Mesothelial cell of epicardium (in vitro differentiated cells): ENCODE measurements at regions not wholly inside any gene's neighbourhood (a gene's known extent, or its start where the extent isn't known, plus 50 kb on each side); places are given as distances from the start of the nearest gene placed in this dataset.
"Not testable (repeated sequence)": the region's sequence is repeated elsewhere in the genome, so short reads cannot be mapped to it uniquely, and the experiment has no call there.

Source experiments
- DNase-seq, 2 experiments: peaks; one replicate each; pipeline ENCODE4 v3.0.0; 2021; ENCODE audit warnings: low spot score in 2 of 2; ENCODE audit not compliant: unreplicated experiment in 2 of 2
- H3K27ac Mint-ChIP-seq: 2 replicates; pipeline ENCODE4 v1.8.0; 2021; ENCODE audit warnings: mixed read lengths
- H3K27me3 Mint-ChIP-seq: 2 replicates; pipeline ENCODE4 v1.8.0; 2021; ENCODE audit warnings: low read depth, mixed read lengths
- H3K36me3 Mint-ChIP-seq: 2 replicates; pipeline ENCODE4 v1.8.0; 2021; ENCODE audit warnings: mixed read lengths
- H3K4me1 Mint-ChIP-seq: 2 replicates; pipeline ENCODE4 v1.8.0; 2021; ENCODE audit warnings: mixed read lengths
- H3K4me3 Mint-ChIP-seq: 2 replicates; pipeline ENCODE4 v1.8.0; 2021; ENCODE audit warnings: mild to moderate bottlenecking, moderate library complexity, mixed read lengths
- H3K9me3 Mint-ChIP-seq: 2 replicates; pipeline ENCODE4 v1.8.0; 2021; ENCODE audit warnings: mixed read lengths
- CTCF ChIP-seq: fragments of 200-600 bp; sonication (generic); IDR thresholded peaks from one replicate; pipeline ENCODE4 v1.5.0; 2021; ENCODE audit warnings: antibody characterized with exemption; ENCODE audit not compliant: unreplicated experiment

GRCh38 chr2:22078701-22079100, 954.9 kb downstream of the TDRD15 start:
- Mint-ChIP-seq H3K4me3 (no peak overlapping the region), H3K9me3 (peaks cover 8% of the 10 kb centered on the region), H3K27ac (no peak overlapping the region), H3K4me1 (no peaks in the 10 kb centered on the region), H3K36me3 (no peaks in the 10 kb centered on the region), H3K27me3 (no peaks in the 10 kb centered on the region)
- no peak for TF ChIP-seq CTCF
- no peak for DNase-seq

- Mint-ChIP-seq H3K27ac (no peak overlapping the region), H3K4me3 (no peak overlapping the region), H3K4me1 (no peaks in the 10 kb centered on the region), H3K36me3 (no peaks in the 10 kb centered on the region), H3K9me3 (no peaks in the 10 kb centered on the region), H3K27me3 (no peaks in the 10 kb centered on the region)
- no peak for TF ChIP-seq CTCF
- no peak for DNase-seq
Measured at GRCh38 chr2:22079583-22079982, 955.8 kb downstream of the TDRD15 start.

- no peak overlapping the region for H3K4me3 Mint-ChIP-seq
- H3K27ac Mint-ChIP-seq = no peak overlapping the region
- H3K4me1 Mint-ChIP-seq = no peaks in the 10 kb centered on the region
- no peaks in the 10 kb centered on the region for H3K36me3 Mint-ChIP-seq
- DNase-seq = no peak
- H3K9me3 Mint-ChIP-seq = peaks cover 12% of the 10 kb centered on the region
- no peak for TF ChIP-seq CTCF
- no peaks in the 10 kb centered on the region for H3K27me3 Mint-ChIP-seq
Measured at GRCh38 chr2:22086726-22087125, 963.0 kb downstream of the TDRD15 start.

- not testable (repeated sequence) for H3K27ac Mint-ChIP-seq, H3K4me1 Mint-ChIP-seq, DNase-seq, H3K27me3 Mint-ChIP-seq, H3K36me3 Mint-ChIP-seq, H3K4me3 Mint-ChIP-seq
- peaks cover 15% of the 10 kb centered on the region for H3K9me3 Mint-ChIP-seq
Measured at GRCh38 chr2:22103617-22104016, 979.8 kb downstream of the TDRD15 start.

- Mint-ChIP-seq H3K4me3 (no peak overlapping the region), H3K4me1 (peaks cover 9% of the 10 kb centered on the region), H3K27me3 (peaks cover 2% of the 10 kb centered on the region), H3K27ac (no peak overlapping the region), H3K36me3 (no peaks in the 10 kb centered on the region), H3K9me3 (peaks cover 5% of the 10 kb centered on the region)
- TF ChIP-seq CTCF = no peak
- DNase-seq = no peak
Measured at GRCh38 chr2:22110244-22110651, 986.5 kb downstream of the TDRD15 start.

- Mint-ChIP-seq H3K4me3 (no peak overlapping the region), H3K36me3 (no peaks in the 10 kb centered on the region), H3K9me3 (no peaks in the 10 kb centered on the region), H3K4me1 (peaks cover 3% of the 10 kb centered on the region), H3K27ac (no peak overlapping the region), H3K27me3 (no peaks in the 10 kb centered on the region)
- no peak for TF ChIP-seq CTCF
- no peak for DNase-seq
Measured at GRCh38 chr2:22124003-22124402, 1000.2 kb downstream of the TDRD15 start.
